Activated naive CD4-positive, alpha-beta T cell treated with anti-CD3 and anti-CD28 coated beads, Interleukin-2, amount 50 U/mL, for 16 hours (primary cell): ENCODE measurements at regions not wholly inside any gene's neighbourhood (a gene's known extent, or its start where the extent isn't known, plus 50 kb on each side); places are given as distances from the start of the nearest gene placed in this dataset.
"Not testable (repeated sequence)": the region's sequence is repeated elsewhere in the genome, so short reads cannot be mapped to it uniquely, and the experiment has no call there.

Experiments used
- DNase-seq: peaks from one replicate; pipeline ENCODE4 v3.0.0-alpha.2; 2020

DNA sequence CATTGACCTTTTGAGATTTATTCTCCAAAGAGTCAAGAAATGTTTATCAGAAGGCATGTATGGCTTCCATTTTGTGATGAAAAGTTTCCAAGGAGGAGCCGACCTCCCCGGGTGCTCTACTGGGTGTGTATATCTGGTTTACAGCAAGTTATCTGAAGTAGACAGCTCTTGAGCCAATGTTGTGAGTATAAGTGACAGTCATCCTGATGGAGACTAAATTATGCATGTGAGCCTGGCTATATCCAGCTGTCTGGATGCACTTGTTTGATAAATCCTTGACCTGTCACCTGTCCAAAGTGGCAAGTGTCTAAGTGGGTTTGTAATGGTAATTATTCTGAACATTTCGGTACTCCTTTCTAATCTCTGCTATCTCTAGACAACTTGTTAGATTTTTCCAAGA, 142.2 kb downstream of the NR2F2 start:
- DNase-seq: no peak

DNA sequence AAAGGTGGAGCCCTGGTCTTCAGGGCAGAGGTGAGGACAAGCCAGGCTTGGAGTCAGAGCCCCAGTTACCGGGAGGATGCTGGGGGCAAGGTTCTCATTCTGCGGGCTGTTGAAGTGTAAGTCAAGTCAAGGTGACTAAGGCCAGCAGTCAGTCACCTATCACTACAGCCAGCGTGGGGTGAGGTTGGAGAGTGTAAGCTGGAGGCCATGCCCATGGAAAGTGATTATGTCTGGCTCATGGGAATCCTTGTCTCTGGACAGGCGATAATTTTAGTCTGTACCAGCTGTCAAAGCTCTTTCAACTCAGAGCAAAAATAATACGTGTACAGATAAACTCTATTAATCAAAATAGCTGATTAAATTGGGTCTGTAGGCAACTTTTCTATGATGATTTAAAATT, 143.1 kb downstream of the NR2F2 start:
- DNase-seq: no peak

DNA sequence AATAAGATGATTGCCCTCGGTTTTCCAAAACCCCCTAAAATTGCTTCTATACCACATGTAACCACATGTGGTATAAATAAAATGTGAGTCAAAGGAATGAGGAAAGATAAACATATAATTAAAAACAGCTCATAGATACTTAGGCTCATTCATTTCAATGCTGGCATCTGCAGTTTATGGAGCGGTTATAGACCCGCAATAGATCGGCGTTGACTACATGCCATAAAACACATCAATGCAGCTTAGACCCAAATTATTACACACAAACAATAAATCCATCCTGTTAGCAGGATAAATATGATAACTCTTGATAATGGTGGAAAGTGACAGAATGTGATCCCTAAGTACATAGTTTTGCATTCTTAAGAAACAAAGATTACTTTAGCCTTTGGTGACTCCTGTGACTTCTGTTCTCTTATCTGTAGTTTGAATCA, 143.7 kb downstream of the NR2F2 start:
- DNase-seq: no peak

DNA sequence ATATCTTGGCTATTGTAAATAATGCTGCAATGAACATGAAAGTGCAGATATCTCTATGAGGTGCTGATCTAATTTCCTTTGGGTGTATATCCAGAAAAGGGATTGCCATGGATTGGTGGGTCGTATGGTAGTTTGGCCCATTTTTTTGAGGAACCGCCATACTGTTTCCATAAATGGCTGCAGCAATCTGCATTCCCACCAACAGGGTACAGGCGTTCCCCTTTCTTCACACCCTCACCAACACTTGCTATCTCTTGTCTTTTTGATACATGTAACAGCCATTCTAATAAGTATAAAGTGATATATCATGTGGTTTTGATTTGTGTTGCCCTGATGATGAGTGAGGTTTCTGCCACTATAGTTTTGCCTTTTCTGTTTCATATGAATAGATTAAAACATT, 146.7 kb downstream of the NR2F2 start:
- DNase-seq: no peak

DNA sequence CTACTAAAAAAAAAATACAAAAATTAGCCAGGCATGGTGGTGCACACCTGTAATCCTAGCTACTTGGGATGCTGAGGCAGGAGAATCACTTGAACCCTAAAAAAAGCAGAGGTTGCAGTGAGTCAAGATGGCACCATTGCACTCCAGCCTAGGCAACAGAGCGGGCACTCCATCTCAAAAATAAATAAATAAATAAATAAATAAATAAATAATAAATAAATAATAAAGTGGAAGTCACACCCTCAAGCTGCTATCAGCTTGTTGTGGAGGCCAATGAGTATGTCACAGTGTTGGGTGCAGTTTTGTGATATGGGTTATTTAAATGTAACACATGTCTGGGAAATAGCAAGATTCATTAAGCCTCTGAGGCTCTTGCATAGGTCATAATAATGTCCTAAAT, 153.9 kb downstream of the NR2F2 start:
- DNase-seq: not testable (repeated sequence)

DNA sequence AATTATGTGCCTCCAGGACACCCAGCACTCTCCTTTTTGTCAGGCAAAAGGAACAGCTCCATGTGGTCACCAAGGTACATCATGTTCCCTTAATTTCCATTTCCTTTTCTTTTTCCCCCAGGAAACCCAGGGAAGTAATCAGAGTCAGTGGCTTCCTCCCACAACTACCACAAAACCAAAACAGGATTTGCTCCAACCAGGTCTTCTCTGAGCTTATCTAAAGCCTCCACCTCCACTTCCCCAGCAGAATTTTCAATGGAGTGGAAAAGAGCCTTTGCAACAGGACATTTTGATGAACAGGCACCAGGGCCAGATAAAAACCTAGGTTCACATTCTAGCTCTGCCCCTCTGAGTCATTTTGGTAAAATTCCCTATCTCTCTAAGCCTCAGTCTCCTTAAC, 154.3 kb downstream of the NR2F2 start:
- DNase-seq: no peak

DNA sequence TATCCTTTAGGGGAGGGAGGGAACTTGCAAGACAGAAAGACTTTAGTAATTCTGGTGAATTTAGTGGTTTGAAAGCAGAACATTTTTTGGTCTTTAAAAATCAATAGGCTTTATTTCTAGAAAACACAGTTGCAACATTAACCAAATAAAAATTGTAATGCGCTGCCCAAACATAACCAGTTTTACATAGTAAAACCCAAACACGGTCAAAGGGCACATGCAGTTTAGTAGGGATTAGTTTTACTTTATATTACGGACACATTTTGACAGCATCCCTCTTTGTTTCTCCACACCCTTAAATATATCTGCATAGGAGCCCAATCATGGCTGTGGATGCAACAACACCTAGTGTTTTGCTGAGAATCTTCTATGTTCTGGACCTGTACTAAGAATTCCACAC, 156.7 kb downstream of the NR2F2 start:
- DNase-seq: no peak

DNA sequence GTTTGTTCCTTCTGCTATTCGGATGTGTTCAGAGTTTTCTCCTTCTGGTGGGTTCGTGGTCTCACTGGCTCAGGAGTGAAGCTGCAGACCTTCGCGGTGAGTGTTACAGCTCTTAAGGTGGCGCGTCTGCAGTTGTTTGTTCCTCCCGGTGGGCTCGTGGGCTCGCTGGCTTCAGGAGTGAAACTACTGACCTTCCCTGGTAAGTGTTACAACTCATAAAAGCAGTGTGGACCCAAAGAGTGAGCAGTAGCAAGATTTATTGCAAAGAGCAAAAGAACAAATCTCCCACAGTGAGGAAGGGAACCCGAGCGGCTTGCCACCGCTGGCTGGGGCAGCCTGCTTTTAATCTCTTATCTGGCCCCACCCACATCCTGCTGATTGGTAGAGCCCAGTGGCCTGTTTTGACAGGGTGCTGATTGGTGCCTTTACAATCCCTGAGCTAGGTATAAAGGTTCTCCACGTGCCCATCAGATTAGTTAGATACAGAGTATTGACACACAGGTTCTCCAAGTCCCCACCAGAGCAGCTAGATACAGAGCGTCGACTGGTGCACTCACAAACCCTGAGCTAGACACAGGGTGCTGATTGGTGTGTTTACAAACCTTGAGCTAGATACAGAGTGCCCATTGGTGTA, 160.7 kb downstream of the NR2F2 start:
- DNase-seq: not testable (repeated sequence)

DNA sequence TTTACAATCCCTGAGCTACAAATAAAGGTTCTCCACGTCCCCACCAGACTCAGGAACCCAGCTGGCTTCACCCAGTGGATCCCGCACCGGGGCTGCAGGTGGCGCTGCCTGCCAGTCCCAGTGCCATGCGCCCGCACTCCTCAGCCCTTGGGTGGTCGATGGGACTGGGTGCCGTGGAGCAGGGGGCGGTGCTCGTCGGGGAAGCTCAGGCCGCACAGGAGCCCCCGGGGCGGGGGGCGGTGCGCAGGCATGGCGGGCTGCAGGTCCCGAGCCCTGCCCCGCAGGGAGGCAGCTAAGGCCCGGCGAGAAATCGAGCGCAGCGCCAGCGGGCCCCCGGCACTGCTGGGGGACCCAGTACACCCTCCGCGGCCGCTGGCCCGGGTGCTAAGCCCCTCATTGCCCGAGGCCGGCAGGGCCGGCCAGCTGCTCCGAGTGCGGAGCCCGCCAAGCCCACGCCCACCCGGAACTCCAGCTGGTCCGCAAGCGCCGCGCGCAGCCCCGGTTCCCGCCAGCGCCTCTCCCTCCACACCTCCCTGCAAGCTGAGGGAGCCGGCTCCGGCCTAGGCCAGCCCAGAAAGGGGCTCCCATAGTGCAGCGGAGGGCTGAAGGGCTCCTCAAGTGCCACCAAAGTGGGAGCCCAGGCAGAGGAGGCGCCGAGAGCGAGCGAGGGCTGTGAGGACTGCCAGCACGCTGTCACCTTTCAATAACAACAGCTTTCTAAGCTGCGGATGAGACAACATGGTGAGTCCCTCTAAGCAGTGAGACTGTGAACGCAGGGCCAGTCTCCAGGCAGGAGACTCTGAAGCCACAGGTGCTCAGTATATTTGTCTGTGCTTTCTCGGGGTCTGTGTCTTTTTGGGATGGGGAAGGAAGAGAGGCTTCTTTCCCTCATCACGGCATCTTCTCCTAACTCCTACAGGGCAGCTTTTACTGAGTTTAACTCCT, 161.5 kb downstream of the NR2F2 start:
- not testable (repeated sequence) for DNase-seq

DNA sequence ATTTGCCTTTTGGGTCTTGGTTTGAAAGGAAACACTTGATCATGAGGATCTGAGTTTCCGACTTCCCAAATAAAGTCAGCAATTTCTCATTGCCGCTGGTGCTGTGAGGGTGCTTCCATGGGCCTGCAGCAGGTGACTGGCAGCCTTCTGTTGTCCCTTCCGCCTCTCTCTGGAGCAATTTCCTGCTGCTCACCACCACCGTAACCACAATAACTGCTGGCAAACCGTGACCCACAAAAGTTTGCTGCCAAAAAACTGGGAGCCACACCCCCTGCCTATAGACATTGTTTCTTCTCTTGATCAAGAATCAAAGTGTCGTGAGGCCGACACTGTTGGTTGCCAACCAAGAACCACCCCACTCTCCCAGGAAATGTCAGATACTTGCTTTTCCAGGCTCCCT, 164.0 kb downstream of the NR2F2 start:
- DNase-seq: no peak

DNA sequence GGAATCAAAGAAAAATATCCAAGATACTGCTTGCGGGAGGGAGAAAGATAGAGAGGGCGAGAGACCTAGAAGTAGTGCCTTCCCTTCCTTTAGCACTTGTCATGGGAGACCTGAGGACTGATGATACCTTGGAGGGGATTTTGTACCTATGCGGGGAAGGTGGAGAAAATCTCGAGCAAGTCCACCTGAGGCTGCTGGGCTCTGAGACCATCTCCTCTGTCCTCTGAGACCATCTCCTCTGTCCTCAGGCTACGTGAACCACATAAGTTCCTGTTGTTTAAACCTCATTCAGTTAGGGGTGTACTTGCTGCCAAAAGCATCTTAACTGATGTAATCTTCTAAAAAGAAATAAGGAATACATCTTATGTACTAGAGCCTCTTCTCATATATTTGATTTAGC, 164.9 kb downstream of the NR2F2 start:
- no peak for DNase-seq

DNA sequence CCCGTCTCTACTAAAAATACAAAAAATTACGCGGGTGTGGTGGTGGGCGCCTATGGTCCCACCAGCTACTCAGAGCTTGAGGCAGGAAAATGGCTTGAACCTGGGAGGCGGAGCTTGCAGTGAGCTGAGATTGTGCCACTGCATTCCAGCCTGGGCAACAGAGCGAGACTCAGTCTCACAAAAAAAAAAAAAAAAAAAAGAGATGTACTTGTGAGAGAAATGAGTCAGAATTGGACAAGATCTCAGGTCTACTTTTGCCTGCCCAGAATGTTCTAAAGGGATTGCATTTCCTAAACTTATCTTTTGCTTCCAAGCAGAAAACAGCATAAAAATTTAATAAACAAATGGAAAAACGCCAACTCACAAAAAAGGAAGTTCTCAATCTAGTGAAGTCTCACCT, 167.5 kb downstream of the NR2F2 start:
- DNase-seq: no peak

DNA sequence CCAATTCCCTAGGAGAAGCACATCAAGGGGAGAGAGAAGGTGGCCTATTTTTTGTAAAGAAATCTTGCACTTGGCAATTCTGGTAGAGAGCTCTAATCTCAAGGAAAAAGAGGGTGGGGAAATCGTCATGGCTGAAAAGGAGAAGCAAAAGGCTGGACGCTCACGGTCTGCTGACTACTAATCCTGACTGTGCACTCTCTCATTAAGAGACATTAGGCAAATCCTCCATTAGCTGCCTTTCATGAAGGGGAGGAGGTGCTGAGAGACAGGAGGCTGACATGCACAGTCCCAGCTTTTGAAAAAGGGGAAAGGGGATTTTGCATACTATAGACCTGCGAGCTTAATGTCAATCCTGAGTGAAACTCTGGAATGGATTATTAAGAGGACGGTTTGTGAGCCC, 170.0 kb downstream of the NR2F2 start:
- no peak for DNase-seq

DNA sequence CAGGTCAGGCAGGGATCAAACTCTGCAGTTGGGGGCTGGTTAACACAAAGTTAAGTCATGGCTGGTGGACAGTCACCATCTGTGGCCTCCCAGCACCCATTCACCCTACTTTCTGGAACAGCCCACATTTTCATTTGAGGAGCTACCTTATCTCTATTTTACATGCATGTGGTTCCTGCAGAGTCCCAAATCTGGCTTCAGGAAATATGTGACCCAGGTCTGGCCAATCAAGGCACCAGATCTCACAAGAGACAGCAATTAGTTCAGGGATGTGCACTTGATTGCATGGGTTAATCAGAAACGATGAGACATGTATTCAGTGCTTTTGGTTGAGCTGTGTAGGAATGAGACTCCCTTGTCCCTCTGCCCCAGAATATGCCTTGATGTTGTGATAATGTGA, 170.9 kb downstream of the NR2F2 start:
- DNase-seq: no peak

DNA sequence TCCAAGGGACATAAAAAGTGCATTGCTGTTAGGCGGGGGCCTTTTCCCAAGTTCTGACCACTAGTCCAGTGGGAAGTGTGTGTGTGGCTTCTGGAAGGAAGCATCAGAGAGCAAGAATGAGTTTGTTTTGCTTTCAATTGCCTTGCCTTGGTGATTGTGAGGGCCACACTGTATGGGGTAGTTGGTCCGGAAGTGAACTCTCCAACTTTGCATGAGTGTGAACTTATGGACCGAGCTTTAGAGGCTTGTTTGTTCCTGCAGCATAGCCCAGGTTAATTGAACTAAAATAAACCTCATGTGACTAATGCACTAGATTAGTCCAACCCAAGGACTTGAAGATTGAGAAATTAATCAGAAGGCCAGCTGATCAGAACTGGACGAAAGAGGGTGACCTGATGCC, 171.7 kb downstream of the NR2F2 start:
- DNase-seq: no peak

DNA sequence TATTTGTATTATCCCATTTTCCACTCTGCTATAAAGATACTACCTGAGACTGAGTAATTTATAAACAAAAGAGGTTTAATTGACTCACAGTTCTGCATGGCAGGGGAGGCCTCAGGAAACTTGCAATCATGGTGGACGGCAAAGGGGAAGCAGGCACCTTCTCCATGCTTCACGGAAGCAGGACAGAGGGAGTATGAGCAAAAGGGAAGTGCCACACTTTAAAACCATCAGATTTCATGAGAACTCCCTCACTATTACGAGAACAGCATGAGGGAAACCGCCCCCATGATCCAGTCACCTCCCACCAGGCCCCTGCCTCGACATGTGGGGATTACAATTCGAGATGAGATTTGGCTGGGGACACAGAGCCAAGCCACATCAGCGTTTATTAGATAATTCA, 172.8 kb downstream of the NR2F2 start:
- no peak for DNase-seq

DNA sequence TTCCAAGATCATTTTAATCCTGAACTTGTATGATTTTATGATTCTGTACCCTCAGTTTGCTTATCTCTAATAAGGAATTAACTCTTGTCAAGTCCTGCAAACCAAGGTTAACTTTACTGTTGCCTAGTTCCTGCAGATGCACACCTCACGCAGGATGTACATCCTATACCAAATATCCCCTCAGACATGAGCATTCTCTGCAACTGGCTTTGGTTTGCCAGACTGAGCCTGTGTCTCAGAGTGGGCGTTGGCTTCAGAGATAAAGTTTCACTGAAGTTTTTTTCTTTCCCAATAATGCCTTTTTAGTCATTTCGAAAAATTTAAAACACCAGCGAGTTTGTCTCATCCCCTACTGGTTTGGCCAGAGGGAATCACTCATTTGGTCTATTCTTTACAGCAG, 173.9 kb downstream of the NR2F2 start:
- DNase-seq: no peak

DNA sequence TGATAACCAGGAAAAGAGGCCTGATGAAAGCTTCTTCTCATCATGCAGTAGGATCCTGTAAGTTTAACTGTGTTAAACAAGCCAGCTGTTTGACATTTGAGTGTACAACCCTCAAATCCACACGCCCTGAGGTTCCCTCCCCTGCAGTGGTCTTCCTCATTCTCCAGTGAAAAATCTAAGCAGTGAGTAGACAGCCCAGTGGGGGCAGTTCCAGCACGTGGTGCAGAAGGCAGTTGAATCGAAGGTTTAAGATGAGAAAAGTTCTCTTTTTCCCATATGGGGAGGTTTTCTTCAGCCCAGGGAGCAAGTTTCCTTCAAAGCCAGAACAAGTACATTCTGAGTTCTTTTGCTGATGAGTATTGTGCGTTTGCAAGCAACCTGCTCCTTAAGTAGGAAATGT, 174.5 kb downstream of the NR2F2 start:
- no peak for DNase-seq

DNA sequence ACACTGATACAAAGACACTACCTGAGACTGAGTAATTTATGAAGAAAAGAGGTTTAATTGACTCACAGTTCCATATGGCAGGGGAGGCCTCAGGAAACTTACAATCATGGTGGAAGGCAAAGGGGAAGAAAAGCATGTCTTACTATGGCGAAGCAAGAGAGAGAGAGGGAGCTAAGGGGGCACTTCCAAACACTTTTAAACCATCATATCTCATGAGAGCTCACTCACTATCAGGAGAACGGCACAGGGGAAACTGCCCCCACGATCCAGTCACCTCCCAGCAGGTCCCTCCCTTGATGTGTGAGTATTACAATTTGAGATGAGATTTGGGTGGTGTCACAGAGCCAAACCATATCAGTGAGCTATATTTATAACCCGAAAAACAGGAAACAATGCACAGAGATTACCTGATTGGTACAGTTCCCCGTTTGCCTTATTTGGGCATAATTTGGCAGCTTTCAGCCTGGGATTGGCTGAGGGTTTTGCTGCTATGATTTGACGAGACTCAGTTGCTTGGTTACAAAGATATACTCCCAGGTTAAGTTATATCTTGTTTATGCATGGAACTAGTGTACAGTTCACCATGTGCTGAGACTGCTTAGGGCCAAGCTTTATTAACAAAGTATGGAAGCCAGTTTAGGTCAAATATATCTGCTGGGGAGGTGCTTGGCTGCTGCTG, 184.2 kb downstream of the NR2F2 start:
- no peak for DNase-seq

DNA sequence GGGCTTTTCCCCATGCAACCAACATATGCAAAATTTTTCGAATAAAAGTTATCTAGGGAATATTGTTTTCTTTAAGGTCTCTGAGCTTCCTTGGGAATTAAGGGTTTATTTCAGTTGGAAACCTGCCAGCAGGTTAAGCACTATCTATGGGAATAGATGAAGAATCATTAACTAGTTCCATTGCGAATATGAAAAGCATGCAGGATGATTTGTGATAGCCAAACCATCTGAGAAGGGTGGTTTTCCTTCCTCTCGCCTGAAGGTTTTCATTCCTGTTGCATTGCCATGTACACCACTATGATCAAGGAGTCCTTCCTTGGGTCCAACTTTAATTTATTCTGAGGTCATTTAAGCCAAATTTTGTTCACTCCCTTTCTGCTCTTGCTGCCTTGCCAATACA, 184.9 kb downstream of the NR2F2 start:
- no peak for DNase-seq

DNA sequence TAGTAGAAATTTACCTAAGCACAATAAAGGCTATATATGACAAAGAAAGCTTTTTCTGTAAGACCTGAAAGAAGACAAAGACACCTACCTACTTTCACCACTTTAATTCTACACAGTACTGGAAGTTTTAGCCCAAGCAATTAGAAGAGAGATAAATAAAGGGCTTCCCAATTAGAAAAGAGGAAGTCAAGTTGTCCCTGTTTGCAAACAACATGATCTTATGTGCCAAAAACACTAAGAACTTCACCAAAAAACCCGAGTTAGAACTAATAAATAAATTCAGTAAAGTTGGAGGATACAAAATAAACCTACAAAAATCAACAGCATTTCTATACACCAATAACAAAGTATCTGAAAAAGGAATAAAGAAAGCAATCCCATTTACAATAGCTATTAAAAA, 190.9 kb downstream of the NR2F2 start:
- no peak for DNase-seq

DNA sequence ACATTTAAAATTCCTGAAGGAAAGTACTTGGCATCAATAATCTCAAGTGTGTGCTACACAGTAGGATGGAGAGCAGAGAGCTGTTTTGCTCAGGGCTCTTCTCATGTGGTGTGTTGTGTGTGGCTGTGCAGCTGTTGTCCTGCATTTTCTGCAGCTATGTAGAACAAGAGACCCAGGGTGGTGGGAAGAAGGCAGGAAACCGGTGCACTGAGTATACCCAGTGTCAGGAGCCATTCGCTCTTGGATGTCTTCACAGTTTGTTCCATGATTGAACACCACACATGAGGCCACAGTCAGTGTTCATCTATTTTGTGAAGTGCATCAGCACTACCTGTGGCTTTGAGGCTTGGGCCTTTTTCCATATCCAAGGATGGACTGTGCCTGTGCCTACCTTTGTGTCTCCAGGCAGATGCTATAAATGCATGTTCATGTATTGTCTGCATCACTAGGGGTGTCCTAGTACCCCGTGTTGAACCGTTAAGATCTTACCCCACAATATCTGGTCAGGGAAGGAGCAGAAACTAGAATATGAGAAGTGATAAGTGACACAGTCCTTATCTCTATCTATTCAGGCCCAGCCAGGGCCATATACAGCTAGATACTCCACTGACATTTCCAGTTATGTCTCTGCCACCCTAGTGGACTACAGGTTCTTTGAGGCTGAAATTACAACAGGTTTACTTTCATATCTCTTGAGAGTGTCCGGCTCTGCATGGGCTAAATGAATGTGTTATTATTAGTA, 194.3 kb downstream of the NR2F2 start:
- DNase-seq: no peak

DNA sequence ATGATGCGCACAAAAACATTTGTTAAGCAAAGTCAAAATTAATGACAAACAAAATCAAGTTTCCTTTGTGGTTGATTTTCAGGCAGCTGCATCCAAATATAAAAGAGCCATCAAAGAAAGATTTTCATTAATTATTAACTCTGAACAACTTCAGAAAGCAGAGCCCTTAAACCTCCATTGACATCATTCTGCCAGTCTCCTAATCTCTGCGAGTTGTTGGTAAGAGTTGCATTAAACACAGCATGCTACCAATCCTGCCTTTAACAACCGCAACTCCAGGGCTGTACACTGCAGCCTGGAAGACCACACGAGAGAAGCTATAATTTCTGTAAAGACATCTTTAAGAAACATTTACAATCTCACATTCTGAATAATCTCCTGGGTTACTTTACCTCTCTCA, 204.6 kb downstream of the NR2F2 start:
- no peak for DNase-seq
